Epidermal melanocyte (primary cell): ENCODE measurements at regions not wholly inside any gene's neighbourhood (a gene's known extent, or its start where the extent isn't known, plus 50 kb on each side); places are given as distances from the start of the nearest gene placed in this dataset.
"Not testable (repeated sequence)": the region's sequence is repeated elsewhere in the genome, so short reads cannot be mapped to it uniquely, and the experiment has no call there.

Experiments
- DNase-seq: peaks from one replicate; pipeline ENCODE4 v3.0.0; 2011; ENCODE audit warnings: low spot score; ENCODE audit not compliant: insufficient read length

- no peak for DNase-seq
Measured at GRCh38 chr12:34303091-34303870, 281.0 kb downstream of the ALG10 start.

DNA sequence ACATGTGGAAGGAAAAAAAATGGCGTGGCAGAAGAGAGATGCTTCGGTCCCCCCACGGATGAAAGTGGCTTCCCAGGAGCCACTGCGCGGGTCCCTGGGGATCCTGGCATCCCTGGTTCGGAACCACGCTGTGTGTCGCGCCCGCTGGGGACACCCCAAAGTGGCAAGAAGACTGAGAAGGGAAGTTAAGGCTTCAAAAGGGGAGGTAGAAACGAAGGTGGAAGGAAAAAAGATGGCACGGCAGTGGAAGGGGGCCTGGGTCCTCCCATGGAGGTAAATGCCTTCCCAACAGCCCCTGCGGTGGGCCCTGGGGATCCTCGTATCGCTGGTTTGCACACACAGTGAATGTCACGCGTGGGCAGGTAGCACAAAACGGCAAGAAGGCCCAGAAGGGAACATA is 281.7 kb downstream of the ALG10 start:
- DNase-seq, result no peak

- no peak for DNase-seq
Measured at GRCh38 chr12:34304546-34304945, 282.2 kb downstream of the ALG10 start.

GRCh38 chr12:34305176-34305575 is 282.9 kb downstream of the ALG10 start:
- DNase-seq, result no peak

GRCh38 chr12:34306133-34306830 is 284.0 kb downstream of the ALG10 start:
- DNase-seq, result no peak

DNA sequence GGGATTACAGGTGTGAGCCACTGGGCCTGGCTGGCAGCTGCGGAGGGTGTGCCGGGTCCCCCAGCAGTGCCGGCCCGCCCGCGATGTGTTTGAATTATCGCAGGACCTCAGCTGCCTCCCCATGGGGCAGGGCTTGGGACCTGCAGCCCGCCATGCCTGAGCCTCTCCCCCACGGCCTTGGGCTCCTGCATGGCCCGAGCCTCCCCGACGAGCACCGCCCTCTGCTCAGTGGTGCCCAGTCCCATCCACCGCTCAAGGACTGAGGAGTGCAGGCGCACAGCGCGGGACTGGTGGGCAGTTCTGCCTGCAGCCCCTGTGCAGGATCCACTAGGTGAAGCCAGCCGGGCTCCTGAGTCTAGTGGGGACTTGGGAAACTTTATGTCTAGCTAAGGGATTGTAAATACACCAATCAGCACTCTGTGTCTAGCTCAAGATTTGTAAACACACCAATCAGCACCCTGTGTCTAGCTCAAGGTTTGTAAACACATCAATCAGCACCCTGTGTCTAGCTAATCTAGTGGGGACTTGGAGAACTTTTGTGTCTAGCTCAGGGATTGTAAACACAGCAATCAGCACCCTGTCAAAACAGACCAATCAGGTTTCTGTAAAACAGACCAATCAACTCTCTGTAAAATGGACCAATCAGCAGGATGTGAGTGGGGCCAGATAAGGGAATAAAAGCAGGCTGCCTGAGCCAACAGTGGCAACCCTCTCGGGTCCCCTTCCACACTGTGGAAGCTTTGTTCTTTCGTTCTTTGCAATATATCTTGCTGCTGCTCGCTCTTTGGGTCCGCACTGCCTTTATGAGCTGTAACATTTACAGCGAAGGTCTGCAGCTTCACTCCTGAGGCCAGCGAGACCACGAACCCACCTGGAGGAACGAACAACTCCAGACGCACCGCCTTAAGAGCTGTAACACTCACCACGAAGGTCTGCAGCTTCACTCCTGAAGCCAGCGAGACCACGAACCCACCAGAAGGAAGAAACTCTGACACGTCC is 287.8 kb downstream of the ALG10 start:
- not testable (repeated sequence) for DNase-seq

DNA sequence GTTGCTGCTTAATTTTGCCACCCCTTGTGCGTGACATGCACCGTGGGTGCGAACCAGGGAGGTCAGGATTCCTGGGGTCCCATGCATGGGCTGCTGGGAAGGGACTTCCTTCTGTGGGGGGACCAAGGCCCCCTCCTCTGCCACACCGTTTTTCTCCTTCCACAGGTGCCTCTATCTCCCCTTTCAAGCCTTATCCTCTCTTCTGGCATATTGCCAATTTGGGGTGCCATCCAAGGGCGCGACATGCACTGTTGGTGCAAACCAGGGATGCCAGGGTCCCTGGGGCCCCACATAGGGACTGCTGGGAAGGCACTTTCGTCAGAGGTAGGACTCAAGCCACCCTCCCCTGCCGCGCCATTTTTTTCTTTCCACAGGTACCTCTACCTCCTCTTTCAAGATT is 289.0 kb downstream of the ALG10 start:
- DNase-seq, result no peak

- DNase-seq, result no peak
Measured at GRCh38 chr12:34327671-34328070, 305.4 kb downstream of the ALG10 start.

DNA sequence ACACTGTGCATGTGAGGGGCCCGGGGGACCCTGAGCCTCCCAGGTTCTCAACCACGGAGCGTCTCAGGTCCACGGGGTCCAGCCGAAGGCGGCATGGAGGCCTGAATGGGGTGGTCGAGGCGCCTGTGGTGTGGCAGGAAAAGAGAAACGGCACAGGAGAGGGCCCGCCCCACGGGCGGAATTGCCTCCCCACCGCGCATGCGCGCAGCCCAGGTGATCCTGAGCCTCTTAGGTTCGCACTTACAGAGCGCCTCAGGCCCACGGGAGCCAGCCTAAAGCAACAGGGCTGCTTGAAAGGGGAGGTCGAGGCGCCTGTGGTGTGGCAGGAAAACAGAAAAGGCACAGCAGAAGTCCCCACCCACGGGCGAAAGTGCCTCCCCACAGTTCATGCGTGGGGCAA is 311.0 kb downstream of the ALG10 start:
- no peak for DNase-seq

GRCh38 chr12:34334538-34334937 is 312.2 kb downstream of the ALG10 start:
- no peak for DNase-seq

DNA sequence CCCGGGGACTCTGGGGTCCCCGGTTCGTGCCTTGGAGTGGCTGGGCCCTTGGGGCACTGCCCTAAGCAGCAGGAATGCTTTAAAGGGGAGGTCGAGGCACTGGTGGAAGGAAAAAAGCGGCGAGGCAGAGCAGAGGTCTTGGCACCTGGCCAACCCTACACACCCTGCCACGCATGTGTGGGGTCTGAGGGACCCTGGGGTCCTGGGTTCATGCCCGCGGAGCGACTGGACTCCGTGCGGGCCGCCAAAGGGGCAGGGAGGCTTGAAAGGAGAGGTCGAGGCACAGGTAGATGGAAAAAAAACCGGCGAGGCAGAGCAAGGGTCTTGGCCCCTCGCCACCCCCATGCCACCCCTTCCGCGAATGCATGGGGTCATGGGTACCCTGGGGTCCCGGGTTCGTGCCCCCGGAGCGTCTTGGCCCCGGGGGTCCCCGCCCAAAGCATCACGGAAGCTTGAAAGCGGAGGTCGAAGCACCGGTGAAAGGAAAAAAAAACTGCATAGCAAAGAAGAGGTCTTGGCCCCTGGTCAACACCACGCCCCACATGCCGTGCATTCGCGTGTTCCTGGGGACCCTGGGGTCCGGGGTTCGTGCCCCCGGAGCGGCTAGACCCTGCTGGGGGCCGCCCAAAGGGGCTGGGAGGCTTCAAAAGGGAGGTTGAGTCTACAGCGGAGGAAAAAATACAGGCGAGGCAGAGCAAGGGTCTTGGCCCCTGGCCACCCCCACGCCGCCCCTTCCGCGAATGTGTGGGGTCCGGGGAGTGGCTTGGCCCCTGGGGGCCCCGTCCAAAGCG is 312.9 kb downstream of the ALG10 start:
- no peak for DNase-seq

GRCh38 chr12:34335819-34336262 is 313.5 kb downstream of the ALG10 start:
- DNase-seq, result no peak

- DNase-seq, result no peak
Measured at GRCh38 chr12:34336619-34337465, 314.5 kb downstream of the ALG10 start.

GRCh38 chr12:34338751-34339150 is 316.5 kb downstream of the ALG10 start:
- no peak for DNase-seq

DNA sequence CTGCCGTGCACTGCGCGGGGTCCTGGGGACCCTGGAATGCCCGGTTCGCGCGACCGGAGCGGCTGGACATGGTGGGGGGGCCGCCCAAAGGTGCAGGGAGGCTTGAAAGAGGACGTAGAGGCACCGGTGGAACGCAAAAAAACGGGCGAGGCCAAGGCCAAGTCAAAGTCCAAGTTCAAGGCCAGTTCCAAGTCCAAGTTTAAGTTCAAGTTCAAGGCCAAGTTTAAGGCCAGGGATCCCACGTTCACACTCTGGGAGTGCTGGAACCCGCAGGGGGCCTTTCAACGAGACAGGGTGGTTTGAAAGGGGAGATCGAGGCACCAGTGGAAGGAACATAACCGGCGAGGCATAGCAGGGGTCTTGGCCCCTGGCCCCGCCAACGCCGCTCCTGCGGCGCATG is 317.6 kb downstream of the ALG10 start:
- no peak for DNase-seq

- no peak for DNase-seq
Measured at GRCh38 chr12:34340534-34341361, 318.5 kb downstream of the ALG10 start.

DNA sequence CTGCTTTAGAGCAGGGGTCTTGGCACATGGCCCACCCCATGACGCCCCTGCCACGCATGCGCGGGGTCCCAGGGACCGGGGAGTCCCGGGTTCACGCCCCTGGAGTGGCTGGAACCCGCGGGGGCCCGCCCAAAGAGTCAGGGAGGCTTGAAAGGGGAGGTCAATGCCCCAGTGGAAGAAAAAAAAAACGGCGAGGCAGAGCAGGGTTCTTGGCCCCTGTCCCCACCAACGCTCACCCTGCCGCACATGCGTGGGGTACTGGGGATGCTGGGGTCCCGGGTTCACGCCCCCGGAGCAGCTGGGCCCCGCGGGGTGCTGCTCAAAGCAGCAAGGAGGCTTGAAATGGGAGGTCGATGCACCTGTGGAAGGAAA is 319.1 kb downstream of the ALG10 start:
- DNase-seq, result no peak

DNA sequence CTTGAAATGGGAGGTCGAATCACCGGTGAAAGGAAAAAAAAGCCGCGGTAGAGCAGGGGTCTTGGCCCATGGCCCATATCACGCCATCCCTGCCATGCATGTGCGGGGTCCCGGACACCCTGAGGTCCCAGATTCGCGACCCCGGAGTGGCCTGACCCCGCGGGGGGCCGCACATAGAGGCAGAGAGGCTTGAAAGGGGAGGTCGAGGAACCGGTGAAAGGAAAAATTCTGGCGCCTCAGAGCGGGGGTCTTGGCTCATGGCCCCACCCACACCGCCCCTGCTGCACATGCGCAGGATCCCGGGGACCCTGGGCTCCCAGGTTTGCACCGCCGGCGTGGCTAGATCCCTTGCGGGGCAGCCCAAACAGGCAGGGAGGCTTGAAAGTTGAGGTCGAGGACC is 319.8 kb downstream of the ALG10 start:
- DNase-seq, result no peak

- DNase-seq, result no peak
Measured at GRCh38 chr12:34343345-34343744, 321.0 kb downstream of the ALG10 start.
